ENCODE measurements at regions not wholly inside any gene's neighbourhood (a gene's known extent, or its start where the extent isn't known, plus 50 kb on each side); places are given as distances from the start of the nearest gene placed in this dataset.

DNA sequence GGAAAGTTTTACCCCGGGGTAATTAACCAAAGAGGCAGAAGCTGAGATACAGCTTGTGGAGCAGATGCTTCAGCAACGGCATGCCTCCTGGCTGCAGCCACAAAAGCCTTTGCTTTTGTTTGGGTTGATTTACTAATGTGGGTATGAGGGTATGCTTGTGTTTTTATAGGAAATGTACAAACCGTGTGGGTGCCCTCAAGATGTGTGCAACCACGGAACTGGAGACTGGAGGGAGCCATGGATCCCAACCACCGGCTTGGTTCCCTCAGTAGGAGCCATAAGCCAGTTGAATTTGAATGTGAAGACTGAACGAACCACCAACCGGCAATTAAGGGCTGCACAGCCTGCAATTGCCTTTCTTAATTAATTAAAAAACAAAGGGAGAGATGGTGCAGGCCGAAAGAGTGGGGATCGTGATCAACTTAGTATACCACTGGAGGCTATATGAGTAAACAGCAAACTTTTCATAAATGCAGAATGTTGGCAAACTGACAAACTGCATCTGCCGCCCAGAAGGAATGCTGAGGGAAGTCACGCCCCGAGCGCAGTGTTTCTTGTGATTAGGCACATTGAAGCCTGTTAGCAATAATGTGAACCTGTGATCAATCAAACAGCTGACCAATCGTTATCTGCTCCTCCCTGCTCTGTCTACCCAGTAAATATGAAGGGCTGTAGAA, 104.1 kb downstream of the DISP1 start:
- intact Hi-C loops (cut with DNase I), result no loop called here
- TF ChIP-seq, protein P1, sequence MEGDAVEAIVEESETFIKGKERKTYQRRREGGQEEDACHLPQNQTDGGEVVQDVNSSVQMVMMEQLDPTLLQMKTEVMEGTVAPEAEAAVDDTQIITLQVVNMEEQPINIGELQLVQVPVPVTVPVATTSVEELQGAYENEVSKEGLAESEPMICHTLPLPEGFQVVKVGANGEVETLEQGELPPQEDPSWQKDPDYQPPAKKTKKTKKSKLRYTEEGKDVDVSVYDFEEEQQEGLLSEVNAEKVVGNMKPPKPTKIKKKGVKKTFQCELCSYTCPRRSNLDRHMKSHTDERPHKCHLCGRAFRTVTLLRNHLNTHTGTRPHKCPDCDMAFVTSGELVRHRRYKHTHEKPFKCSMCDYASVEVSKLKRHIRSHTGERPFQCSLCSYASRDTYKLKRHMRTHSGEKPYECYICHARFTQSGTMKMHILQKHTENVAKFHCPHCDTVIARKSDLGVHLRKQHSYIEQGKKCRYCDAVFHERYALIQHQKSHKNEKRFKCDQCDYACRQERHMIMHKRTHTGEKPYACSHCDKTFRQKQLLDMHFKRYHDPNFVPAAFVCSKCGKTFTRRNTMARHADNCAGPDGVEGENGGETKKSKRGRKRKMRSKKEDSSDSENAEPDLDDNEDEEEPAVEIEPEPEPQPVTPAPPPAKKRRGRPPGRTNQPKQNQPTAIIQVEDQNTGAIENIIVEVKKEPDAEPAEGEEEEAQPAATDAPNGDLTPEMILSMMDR (IDR thresholded peaks at IDR 0.05), result no peak
- no peak for TF ChIP-seq POLR2A (IDR thresholded peaks at IDR 0.05)
- no peak for DNase-seq
- Histone ChIP-seq H3K4me3 (replicated peaks in 1 of 3) (no peak overlapping the region), H3K27me3 (no peaks in the 10 kb centered on the region), H3K4me1 (no peaks in the 10 kb centered on the region), H3K9me3 (no peaks in the 10 kb centered on the region), H3K36me3 (no peaks in the 10 kb centered on the region), H3K27ac (no peak overlapping the region)
- WGBS, 2 donors, result 85 to 87% methylated on average over 14 of the region's 14 CpGs

DNA sequence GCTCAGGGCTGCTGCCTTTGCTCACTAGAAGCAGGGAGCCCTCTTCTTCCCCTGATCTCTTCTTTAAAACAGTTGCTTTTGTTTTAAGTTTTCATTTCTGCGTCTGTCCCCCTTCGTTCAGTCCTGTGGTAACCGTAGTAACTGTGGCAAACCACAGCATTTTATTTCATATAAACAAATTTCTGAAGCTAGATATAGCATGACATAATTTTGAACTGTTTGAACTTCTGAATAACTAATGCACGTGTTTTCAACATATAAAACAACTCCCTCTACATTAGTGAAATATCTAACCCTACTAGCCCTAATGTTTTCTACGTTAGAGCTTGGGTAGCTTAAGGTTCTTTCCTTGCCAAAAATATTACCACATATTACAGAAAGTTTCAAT, 104.6 kb downstream of the DISP1 start:
- TF ChIP-seq, protein P1 (IDR thresholded peaks at IDR 0.05), result no peak
- no peak for TF ChIP-seq POLR2A (IDR thresholded peaks at IDR 0.05)
- DNase-seq, result no peak
- H3K9me3 ChIP-seq, result no peaks in the 10 kb centered on the region
- H3K27me3 ChIP-seq, result no peaks in the 10 kb centered on the region
- WGBS, 2 donors, result 83 to 85% methylated on average over 5 of the region's 5 CpGs
- intact Hi-C loops (cut with DNase I), result no loop called here
- H3K36me3 ChIP-seq, result no peaks in the 10 kb centered on the region
- H3K27ac ChIP-seq, result no peak overlapping the region
- no peak overlapping the region for H3K4me3 ChIP-seq (replicated peaks in 1 of 3)
- no peaks in the 10 kb centered on the region for H3K4me1 ChIP-seq

DNA sequence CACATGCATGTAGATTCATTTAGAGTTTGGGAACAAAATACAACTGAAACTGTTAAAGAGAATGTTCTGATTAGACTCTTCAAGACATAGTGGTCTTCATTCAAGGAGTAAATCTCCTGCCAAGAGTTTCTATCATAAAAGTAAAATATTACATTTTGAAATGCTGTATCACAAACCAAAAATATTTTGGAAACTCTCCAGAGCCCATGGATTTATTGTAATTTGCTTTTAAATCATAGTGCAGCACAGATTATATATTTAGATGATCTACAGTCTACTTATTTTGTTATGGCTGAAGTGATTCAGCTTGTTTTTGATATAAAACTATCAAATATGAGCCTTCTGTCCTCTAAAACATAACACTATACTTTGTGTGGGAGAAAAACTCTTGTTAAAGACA, 105.3 kb downstream of the DISP1 start:
- no peak for DNase-seq
- TF ChIP-seq, protein P1 (IDR thresholded peaks at IDR 0.05), result no peak
- no peak for TF ChIP-seq POLR2A (IDR thresholded peaks at IDR 0.05)
- Histone ChIP-seq H3K27me3 (no peaks in the 10 kb centered on the region), H3K4me3 (replicated peaks in 1 of 3) (no peak overlapping the region), H3K9me3 (no peaks in the 10 kb centered on the region), H3K36me3 (no peaks in the 10 kb centered on the region), H3K27ac (no peak overlapping the region), H3K4me1 (no peaks in the 10 kb centered on the region)
- intact Hi-C loops (cut with DNase I), result no loop called here

DNA sequence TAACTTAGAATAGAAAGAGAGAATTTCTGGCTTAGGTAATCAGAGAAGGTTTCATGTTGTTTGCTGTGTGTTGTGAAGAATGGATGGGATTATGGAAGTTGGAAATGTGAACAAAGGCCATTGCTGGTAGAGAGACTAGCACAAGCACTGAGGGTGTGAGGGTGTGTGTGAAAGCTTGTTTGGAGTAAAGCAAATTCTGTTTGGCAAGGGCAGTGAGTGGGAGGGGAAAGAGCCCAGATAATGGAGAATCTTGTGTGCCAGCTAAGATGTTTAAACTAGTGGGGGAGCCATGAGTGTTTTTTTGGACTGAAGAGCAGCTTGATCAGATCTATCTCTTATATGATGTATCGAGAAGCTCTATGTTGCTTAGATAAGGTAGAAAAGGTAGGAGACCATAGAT, 107.1 kb downstream of the DISP1 start:
- Histone ChIP-seq H3K4me1 (no peaks in the 10 kb centered on the region), H3K9me3 (no peaks in the 10 kb centered on the region), H3K36me3 (no peaks in the 10 kb centered on the region), H3K27me3 (no peaks in the 10 kb centered on the region), H3K27ac (no peak overlapping the region), H3K4me3 (replicated peaks in 1 of 3) (no peak overlapping the region)
- no peak for DNase-seq
- intact Hi-C loops (cut with DNase I), result no loop called here
- WGBS, 2 donors, result 96% methylated on average over 1 of the region's 1 CpG
- TF ChIP-seq, protein P1 (IDR thresholded peaks at IDR 0.05), result no peak
- no peak for TF ChIP-seq POLR2A (IDR thresholded peaks at IDR 0.05)

DNA sequence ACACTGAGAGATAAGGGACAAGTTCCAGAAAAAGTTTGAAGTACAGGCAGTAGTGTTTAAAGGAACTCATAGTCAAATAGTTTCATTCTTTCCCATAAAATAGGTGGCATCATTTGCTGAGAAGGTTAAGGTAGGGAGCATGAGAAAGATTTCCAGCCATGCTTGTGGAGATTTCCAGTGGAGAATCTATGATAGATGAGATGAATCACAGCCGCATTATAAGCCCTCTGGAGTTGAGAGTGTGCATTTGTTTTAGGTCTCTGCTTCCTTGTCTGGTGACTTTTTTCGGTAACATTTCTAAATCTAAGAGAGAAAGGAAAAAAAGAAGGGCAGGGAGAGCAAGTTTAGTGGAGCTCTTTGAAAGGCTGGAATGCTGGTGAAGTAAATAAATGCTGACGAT, 108.7 kb downstream of the DISP1 start:
- Histone ChIP-seq H3K4me1 (peaks cover 6 to 7% of the 10 kb centered on the region in 2 donors), H3K27ac (no peak overlapping the region), H3K36me3 (no peaks in the 10 kb centered on the region), H3K9me3 (no peaks in the 10 kb centered on the region), H3K27me3 (no peaks in the 10 kb centered on the region), H3K4me3 (replicated peaks in 1 of 3) (no peak overlapping the region)
- DNase-seq, result no peak
- TF ChIP-seq POLR2A (IDR thresholded peaks at IDR 0.05), result no peak
- TF ChIP-seq, protein P1 (IDR thresholded peaks at IDR 0.05), result no peak
- WGBS, 2 donors, result 83 to 84% methylated on average over 3 of the region's 3 CpGs
- intact Hi-C loops (cut with DNase I), result no loop called here

Measured in thyroid gland (tissue), 4 donors.